SKM-1 (cell line): ENCODE measurements at regions not wholly inside any gene's neighbourhood (a gene's known extent, or its start where the extent isn't known, plus 50 kb on each side); places are given as distances from the start of the nearest gene placed in this dataset.
"Not testable (repeated sequence)": the region's sequence is repeated elsewhere in the genome, so short reads cannot be mapped to it uniquely, and the experiment has no call there.

Experiments
- DNase-seq: peaks from one replicate; lab custom pipeline; 2025; ENCODE audit not compliant: unreplicated experiment; lab: John Stamatoyannopoulos, UW

DNA sequence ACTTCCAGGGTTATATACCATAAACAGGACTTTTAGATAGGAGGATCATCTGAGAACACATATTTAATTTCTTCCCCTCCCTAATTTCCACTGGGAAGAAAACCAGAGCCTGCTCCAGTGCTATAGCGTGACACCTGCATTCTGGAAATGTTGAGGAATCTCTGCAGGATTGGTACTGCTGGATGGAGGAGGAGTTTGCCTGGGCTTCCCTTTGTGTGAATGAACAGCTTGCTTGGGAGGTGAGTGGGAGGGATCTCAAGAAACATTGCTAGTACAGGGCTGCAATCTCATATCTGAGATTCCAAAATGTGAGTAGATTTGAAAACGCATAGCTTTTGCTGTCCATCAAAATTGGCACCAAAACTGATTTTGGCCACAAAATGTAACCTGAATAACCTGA is 295.9 kb upstream of the RGMA start:
- no peak for DNase-seq

- DNase-seq = no peak
Observed at GRCh38 chr15:93382200-93382820, 293.3 kb upstream of the RGMA start.

GRCh38 chr15:93378558-93378957 is 289.5 kb upstream of the RGMA start:
- no peak for DNase-seq

DNA sequence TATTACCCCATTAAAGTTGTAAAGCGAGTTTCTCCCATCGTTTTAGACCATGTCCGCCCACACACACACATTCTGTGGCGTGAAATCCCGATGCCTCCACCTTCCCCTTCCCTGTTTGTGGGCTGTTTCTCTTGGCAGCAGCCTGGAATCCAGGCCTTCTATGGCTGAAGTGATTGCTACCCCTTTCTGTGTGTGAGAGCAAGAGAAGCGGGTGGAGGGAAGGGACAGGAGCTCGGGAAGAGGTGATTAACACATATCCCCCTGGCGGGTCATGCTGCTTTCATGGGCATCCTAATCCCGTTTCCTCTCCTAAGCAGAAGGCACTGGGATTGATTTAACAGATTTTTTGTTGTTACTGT is 283.8 kb upstream of the RGMA start:
- no peak for DNase-seq

DNA sequence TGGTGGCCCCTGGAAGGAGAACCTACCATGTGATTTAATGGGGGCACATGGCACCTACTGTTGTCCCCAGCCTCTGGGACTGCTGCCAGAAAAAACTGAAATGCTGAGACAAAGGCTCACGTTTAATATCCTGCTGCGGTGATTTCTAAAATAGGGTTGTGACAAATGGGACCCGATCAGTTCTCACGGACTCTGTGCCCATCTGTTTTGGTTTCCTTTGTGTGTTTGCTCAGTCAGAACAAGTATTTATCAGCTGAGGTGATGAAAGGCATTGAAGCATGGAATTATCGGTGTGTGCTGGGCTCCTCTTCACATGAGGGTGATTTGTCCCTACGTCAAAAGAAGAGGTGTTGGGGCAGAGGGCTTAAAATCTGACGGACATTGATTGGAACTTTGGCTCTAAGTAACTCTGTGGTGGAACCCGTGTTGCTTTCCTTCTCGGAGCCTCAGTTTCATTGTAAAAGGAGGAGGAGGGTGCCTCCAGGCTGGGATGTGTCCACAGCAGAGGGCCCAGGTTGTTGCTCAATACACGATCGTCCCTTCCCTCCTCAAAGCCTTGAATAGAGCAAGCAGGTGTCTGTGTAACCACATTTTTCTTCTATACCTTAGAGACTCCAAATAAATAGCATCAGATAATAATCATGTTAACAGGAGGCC is 283.3 kb upstream of the RGMA start:
- no peak for DNase-seq

DNA sequence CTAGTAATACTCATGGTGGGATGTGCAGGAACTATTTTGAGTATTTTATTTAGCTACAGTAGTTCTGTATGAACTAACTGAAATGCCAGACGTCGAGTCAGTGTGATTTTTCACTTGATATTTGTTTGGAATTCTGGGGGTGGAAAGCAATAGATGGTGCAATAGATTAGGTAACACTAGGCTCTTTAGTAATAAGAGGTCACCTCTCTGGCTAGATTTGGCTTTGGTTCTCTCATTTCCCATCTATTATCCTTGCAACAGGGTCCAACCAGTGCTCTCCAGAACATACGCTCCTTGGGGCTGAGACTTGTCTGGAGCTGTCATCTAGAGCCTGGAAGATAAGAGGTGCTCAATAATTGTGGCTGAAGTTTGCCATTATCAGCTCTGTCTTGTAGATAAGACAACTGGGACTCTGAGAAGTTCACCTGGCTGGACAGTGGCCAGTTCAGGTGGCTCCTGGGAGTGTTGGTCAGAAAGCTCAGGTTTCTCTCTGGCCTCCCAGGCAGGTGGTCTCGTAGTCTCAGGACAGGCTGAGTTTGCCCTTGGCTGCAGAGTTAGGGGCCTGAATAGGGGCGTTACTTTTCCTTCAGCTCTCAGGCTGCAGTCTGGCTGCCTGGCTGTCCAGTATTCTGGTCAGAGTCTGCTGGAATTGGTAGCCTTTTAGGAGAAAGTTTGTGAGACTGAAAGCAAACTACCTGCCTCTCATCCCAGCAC is 277.5 kb upstream of the RGMA start:
- no peak for DNase-seq

DNA sequence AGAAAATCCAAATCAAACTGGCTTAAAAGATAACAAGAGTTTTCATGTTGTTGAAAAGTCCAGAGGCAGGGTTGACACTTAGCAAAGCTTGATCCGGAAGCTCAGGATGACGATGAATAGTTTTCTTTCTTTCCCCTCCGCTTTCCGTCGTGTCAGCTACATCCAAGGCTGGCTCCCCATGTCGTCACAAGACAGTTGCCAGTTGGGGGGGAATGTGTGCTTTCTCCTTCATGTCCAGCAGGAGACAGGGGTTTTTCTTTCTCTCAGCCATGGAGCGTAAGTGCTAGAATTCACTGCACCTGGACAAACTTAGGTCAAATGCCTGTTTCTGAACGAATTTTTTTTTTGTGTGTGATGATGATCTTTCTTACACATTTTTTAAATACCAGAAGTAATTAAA is 273.8 kb upstream of the RGMA start:
- no peak for DNase-seq

GRCh38 chr15:93362203-93362602 is 273.2 kb upstream of the RGMA start:
- no peak for DNase-seq

GRCh38 chr15:93361703-93362102 is 272.7 kb upstream of the RGMA start:
- no peak for DNase-seq

- no peak for DNase-seq
Observed at GRCh38 chr15:93360976-93361375, 272.0 kb upstream of the RGMA start.

- DNase-seq = no peak
Observed at GRCh38 chr15:93360318-93360717, 271.3 kb upstream of the RGMA start.

- no peak for DNase-seq
Observed at GRCh38 chr15:93359425-93360131, 270.6 kb upstream of the RGMA start.

DNA sequence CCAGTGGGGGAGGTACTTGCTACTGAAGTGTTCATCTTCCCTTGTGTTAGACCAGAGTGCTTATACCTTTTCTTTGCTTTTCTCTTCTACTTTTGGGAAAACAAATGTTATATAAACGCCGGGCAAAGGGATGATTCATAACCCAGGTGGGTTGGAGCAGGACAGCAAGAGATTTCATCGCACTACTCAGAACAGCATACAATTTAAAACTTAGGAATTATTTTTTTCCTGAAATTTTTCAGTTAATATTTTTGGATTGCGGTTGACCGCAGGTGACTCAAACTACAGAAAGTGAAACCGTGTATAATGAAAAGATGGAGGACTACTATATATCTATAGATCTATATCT is 270.0 kb upstream of the RGMA start:
- no peak for DNase-seq

- DNase-seq = no peak
Observed at GRCh38 chr15:93358166-93359059, 269.4 kb upstream of the RGMA start.

- no peak for DNase-seq
Observed at GRCh38 chr15:93348711-93349545, 259.9 kb upstream of the RGMA start.

DNA sequence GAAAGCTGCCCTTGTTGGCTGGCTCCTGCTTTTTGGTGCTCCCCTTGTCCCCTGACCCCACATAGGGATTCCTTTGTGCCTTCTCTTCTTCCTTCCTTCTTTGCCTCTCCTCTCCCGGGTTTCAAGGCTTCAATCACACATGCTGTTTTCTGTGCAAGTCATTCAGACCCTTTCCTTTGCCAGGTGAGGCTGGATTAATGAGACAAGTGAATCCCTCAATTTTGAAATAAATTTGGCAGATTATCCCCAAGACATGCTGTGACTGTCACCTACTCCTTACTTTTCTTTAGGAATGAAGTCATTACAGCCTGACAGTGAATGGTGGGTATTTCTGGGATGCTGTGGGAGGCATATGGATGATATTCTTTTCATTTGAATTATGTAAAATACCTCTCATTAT is 259.0 kb upstream of the RGMA start:
- no peak for DNase-seq

DNA sequence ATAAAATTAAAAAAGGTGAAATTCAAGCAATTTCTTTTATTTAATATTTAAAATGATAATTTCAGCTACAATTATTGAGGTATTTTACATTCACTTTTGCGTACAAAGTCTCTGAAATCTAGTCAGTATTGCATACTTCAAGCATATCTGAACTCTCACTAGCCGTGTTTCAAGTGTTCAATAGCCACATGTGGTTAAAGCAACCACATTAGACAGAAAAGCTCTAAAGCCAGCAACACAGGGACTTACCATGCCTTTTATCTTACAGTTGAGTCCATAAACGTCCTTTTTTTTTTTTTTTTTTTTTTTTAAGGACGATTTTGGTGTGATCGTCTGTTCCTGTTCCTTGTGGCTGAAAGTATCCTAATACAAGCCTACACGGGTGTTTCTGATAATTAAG is 257.0 kb upstream of the RGMA start:
- DNase-seq = no peak

DNA sequence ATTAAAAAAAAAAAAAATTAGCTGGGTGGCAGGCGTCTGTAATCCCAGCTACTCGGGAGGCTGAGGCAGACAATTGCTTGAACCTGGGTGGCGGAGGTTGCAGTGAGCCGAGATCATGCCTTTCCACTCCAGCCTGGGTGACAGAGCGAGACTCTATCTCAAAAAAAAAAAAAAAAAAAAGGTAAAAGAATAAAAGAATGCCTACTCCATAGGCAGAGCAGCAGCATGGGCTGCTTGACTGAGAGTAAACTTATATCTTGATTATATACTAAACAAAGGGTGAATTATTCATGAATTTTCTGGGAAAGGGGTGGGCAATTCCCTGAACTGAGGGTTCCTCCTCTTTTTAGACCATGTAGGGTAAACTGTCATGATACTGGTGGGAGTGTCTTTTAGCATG is 254.4 kb upstream of the RGMA start:
- not testable (repeated sequence) for DNase-seq

DNA sequence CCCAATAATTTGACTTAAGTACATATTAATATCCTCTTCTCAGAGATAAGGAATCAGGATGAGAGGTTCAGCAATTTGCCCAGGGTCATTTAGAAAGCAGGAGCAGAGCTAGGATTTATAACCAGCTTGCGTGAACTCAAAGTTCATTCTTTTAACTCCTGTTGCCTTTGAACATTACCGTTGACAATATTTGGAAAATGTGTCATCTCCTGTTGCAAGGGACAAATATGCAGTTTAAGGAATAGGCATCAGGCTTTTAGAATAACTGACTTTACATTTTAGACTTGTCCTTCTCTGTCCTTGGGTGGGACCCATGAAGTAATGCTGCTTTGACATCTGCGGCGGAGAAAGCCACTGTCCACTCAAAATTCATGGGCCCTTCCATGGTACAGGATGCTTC is 252.2 kb upstream of the RGMA start:
- no peak for DNase-seq

GRCh38 chr15:93340406-93340805 is 251.4 kb upstream of the RGMA start:
- DNase-seq = no peak
